ENCODE measurements at regions not wholly inside any gene's neighbourhood (a gene's known extent, or its start where the extent isn't known, plus 50 kb on each side); places are given as distances from the start of the nearest gene placed in this dataset.

DNA sequence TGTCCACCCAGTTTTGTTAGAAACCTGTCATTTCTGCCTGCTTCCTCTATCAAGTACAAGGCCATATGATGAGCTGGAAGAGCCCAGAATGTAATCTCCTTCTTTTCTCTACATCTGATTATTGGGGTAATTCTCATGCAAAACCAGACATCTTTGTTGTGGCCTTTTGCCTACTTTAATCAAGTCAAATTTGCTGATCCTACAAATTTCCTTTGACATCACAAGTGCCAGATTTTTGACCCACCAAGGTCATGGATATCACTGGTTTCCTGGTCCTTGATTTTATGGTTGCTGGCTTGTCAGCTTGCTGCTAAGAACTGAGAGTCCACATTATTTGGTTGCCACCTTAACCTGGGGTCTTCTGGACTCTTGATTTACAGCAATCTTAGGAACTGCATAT, 336.1 kb downstream of the TFEC start:
- intact Hi-C loops (cut with DNase I), result no loop called here
- ATAC-seq, result no peak
- H3K27me3 ChIP-seq (ENCODE audit: insufficient read depth in 3 of 3, low read length in 2 of 3), result no peaks in the 10 kb centered on the region
- H3K4me3 ChIP-seq, result no peak overlapping the region
- no peaks in the 10 kb centered on the region for H3K9me3 ChIP-seq
- no peak for TF ChIP-seq CTCF (IDR thresholded peaks at IDR 0.05)
- no peak for DNase-seq
- no peak overlapping the region for H3K27ac ChIP-seq
- H3K4me1 ChIP-seq, result no peaks in the 10 kb centered on the region
- no peaks in the 10 kb centered on the region for H3K36me3 ChIP-seq (ENCODE audit: insufficient read depth in 1 of 2, low read depth in 1 of 2)

DNA sequence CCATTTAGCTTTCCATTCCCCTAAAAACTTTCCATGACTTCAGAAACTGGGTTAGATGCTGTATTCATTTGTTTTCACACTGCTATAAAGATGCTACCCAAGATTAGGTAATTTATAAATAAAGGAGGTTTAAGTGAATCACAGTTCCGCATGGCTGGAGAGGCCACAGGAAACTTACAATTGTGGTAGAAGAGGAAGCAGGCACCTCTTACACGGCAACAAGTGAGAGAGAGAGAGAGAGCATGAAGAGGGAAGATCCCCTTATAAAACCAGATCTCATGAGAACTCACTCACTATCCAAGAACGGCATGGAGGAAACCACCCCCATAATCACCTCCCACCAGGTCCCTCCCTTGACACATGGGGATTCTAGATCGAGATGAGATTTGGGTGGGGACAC, 336.8 kb downstream of the TFEC start:
- ATAC-seq, result no peak
- H3K27ac ChIP-seq, result no peak overlapping the region
- no peak for DNase-seq
- H3K27me3 ChIP-seq (ENCODE audit: insufficient read depth in 3 of 3, low read length in 2 of 3), result no peaks in the 10 kb centered on the region
- no peak for TF ChIP-seq CTCF (IDR thresholded peaks at IDR 0.05)
- H3K4me3 ChIP-seq, result no peak overlapping the region
- WGBS, 3 donors, result 71 to 81% (median 79%) methylated on average over 4 of the region's 4 CpGs
- intact Hi-C loops (cut with DNase I), result no loop called here
- H3K9me3 ChIP-seq, result no peaks in the 10 kb centered on the region
- H3K4me1 ChIP-seq, result no peaks in the 10 kb centered on the region
- H3K36me3 ChIP-seq (ENCODE audit: insufficient read depth in 1 of 2, low read depth in 1 of 2), result no peaks in the 10 kb centered on the region

GRCh38 chr7:115689941-115690340, 340.6 kb downstream of the TFEC start:
- intact Hi-C loops (cut with DNase I), result no loop called here
- Histone ChIP-seq H3K9me3 (no peaks in the 10 kb centered on the region), H3K36me3 (ENCODE audit: insufficient read depth in 1 of 2, low read depth in 1 of 2) (no peaks in the 10 kb centered on the region), H3K27ac (no peak overlapping the region), H3K4me1 (no peaks in the 10 kb centered on the region), H3K27me3 (ENCODE audit: insufficient read depth in 3 of 3, low read length in 2 of 3) (no peaks in the 10 kb centered on the region), H3K4me3 (no peak overlapping the region)
- no peak for TF ChIP-seq CTCF (IDR thresholded peaks at IDR 0.05)
- DNase-seq (no peak), ATAC-seq (no peak)
- WGBS, 3 donors, result 70 to 74% (median 70%) methylated on average over 1 of the region's 1 CpG

GRCh38 chr7:115683093-115683492, 347.5 kb downstream of the TFEC start:
- TF ChIP-seq CTCF (IDR thresholded peaks at IDR 0.05), result no peak
- Histone ChIP-seq H3K27me3 (ENCODE audit: insufficient read depth in 3 of 3, low read length in 2 of 3) (no peaks in the 10 kb centered on the region), H3K4me1 (no peaks in the 10 kb centered on the region), H3K4me3 (no peak overlapping the region), H3K27ac (no peak overlapping the region), H3K36me3 (ENCODE audit: insufficient read depth in 1 of 2, low read depth in 1 of 2) (no peaks in the 10 kb centered on the region), H3K9me3 (no peaks in the 10 kb centered on the region)
- DNase-seq, result no peak
- ATAC-seq, result no peak
- 85 to 95% (median 92%) methylated on average over 3 of the region's 3 CpGs for WGBS, 3 donors
- intact Hi-C loops (cut with DNase I), result no loop called here

DNA sequence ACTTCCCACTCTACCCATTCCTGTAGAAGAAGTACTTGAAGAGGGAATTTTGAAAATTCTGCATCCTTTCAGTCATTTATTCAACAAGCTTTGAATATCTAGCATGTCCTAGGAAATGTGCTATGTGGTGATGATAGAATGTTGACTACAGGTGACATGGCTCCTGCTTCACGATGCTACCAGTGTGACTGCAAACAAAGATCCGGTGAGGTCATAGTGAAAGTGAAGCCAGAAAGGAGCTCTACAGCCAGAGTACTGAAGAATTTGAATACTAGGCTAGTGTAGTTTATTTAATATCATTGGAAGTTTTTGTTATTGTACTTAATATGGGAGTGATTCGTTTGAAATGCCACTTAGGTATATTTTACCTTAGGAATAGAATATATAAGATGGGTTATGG, 348.1 kb downstream of the TFEC start:
- no peak for TF ChIP-seq CTCF (IDR thresholded peaks at IDR 0.05)
- no peak for ATAC-seq
- H3K27ac ChIP-seq, result no peak overlapping the region
- H3K4me3 ChIP-seq, result no peak overlapping the region
- WGBS, 3 donors, result 62 to 76% (median 69%) methylated on average over 3 of the region's 3 CpGs
- intact Hi-C loops (cut with DNase I), result no loop called here
- DNase-seq, result no peak
- H3K27me3 ChIP-seq (ENCODE audit: insufficient read depth in 3 of 3, low read length in 2 of 3), result no peaks in the 10 kb centered on the region
- no peaks in the 10 kb centered on the region for H3K36me3 ChIP-seq (ENCODE audit: insufficient read depth in 1 of 2, low read depth in 1 of 2)
- no peaks in the 10 kb centered on the region for H3K4me1 ChIP-seq
- no peaks in the 10 kb centered on the region for H3K9me3 ChIP-seq
